ENCODE measurements at regions not wholly inside any gene's neighbourhood (a gene's known extent, or its start where the extent isn't known, plus 50 kb on each side); places are given as distances from the start of the nearest gene placed in this dataset.

GRCh38 chr11:134463716-134464115, 51.7 kb upstream of the B3GAT1 start:
- Histone ChIP-seq H3K4me3 (replicated peaks in 1 of 2; ENCODE audit: low read depth in 1 of 2, low read length in 2 of 2) (no peak overlapping the region), H3K9me3 (ENCODE audit: control insufficient read depth in 1 of 2, insufficient read depth in 1 of 2, low read depth in 1 of 2, low read length in 2 of 2) (no peaks in the 10 kb centered on the region), H3K4me1 (ENCODE audit: control insufficient read depth in 1 of 2, insufficient read depth in 2 of 2, low read length in 2 of 2) (no peaks in the 10 kb centered on the region), H3K36me3 (ENCODE audit: control insufficient read depth in 1 of 2, insufficient read depth in 2 of 2, low read length in 2 of 2) (no peaks in the 10 kb centered on the region), H3K27me3 (ENCODE audit: insufficient read depth, low read length) (peaks cover 54% of the 10 kb centered on the region), H3K9ac (ENCODE audit: low read length) (no peak overlapping the region), H4K20me1 (ENCODE audit: insufficient read depth) (no peaks in the 10 kb centered on the region), H3K4me2 (ENCODE audit: low read length) (no peak overlapping the region), H2AFZ (ENCODE audit: low read depth, low read length, poor library complexity, severe bottlenecking) (no peak overlapping the region), H3K27ac (ENCODE audit: low read depth, low read length) (no peak overlapping the region), H3K79me2 (ENCODE audit: insufficient read depth, low read length) (no peaks in the 10 kb centered on the region), H3K9me2 (ENCODE audit: insufficient read depth) (no peaks in the 10 kb centered on the region)
- BruUV-seq (replicated peaks), result no TSS peak
- ChIA-PET RAD21 (ENCODE audit: low non-redundant PET in 1 of 2, low total read pairs in 2 of 2, uncharacterized antibody in 2 of 2, unreplicated experiment in 2 of 2) (no interaction called here), CTCF (no interaction called here), POLR2A (no interaction called here)
- ATAC-seq, result no peak
- intact Hi-C loops (cut with micrococcal nuclease), result no loop called here
- no peak for TF ChIP-seq SP1 (IDR thresholded peaks at IDR 0.05; ENCODE audit: low read depth)
- no peak for TF ChIP-seq ZNF274 (IDR thresholded peaks at IDR 0.05; ENCODE audit: low read depth, low read length)
- TF ChIP-seq ZBTB33 (IDR thresholded peaks at IDR 0.05; ENCODE audit: extremely low read depth, insufficient replicate concordance, low read length), result no peak
- TF ChIP-seq ZFX (IDR thresholded peaks at IDR 0.05), result no peak
- TF ChIP-seq CBX3 (IDR thresholded peaks at IDR 0.05; ENCODE audit: low read depth), result no peak
- TF ChIP-seq EZH2phosphoT487 (IDR thresholded peaks at IDR 0.05; ENCODE audit: borderline replicate concordance), result no peak
- TF ChIP-seq RAD21 (IDR thresholded peaks at IDR 0.05; ENCODE audit: low read depth), result no peak
- no peak for TF ChIP-seq YY1 (IDR thresholded peaks at IDR 0.05; ENCODE audit: extremely low read depth, insufficient replicate concordance, low read depth, low read length)
- no peak for TF ChIP-seq CTCF (IDR thresholded peaks at IDR 0.05 in 2 of 3, conservative IDR thresholded peaks at IDR 0.05 in 1 of 3; ENCODE audit: borderline replicate concordance in 1 of 3, insufficient read depth in 1 of 3, low read depth in 2 of 3, low read length in 2 of 3)
- TF ChIP-seq JUND (IDR thresholded peaks at IDR 0.05), result no peak
- TF ChIP-seq ATF3 (IDR thresholded peaks at IDR 0.05), result no peak
- TF ChIP-seq SIN3A (IDR thresholded peaks at IDR 0.05; ENCODE audit: low read depth), result no peak
- no peak for TF ChIP-seq SRF (IDR thresholded peaks at IDR 0.05; ENCODE audit: low read depth)
- no peak for TF ChIP-seq POLR2AphosphoS5 (IDR thresholded peaks at IDR 0.05; ENCODE audit: low read depth, low read length)
- TF ChIP-seq EZH2 (IDR thresholded peaks at IDR 0.05), result no peak
- no peak for TF ChIP-seq ELF1 (IDR thresholded peaks at IDR 0.05; ENCODE audit: borderline replicate concordance, low read depth)
- TF ChIP-seq TCF7L2 (IDR thresholded peaks at IDR 0.05; ENCODE audit: borderline replicate concordance, extremely low read depth, insufficient read depth, insufficient read length), result no peak
- no peak for DNase-seq (ENCODE audit: low read depth, low spot score)

Data from HCT116 (cell line).